GM18907 (cell line): ENCODE measurements at regions not wholly inside any gene's neighbourhood (a gene's known extent, or its start where the extent isn't known, plus 50 kb on each side); places are given as distances from the start of the nearest gene placed in this dataset.
"Not testable (repeated sequence)": the region's sequence is repeated elsewhere in the genome, so short reads cannot be mapped to it uniquely, and the experiment has no call there.

ENCODE experiments used
- ATAC-seq: cut with Tn5 transposase; IDR thresholded peaks from one replicate; pipeline ENCODE4 v1.9.1; 2021; ENCODE audit warnings: mild to moderate bottlenecking, moderate library complexity; ENCODE audit not compliant: unreplicated experiment

DNA sequence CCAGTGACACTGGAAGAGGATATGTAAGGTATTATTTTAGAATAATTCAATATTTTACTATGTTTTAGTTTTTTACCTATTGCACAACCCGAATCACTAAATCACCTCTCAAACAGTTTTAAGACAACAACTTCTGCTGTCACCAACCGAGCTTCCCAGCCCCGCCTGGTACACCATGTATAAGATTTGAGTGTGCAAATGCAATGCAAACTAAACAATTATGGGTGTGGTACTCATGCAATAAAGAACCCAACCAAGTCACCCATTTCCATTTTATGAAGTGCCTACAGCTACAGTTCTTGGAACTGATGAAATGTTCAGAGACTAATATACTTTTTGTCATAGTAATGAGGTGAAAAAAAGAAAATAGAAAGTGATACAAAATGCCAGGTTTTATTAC lies 256.2 kb downstream of the TAFA4 start:
- no peak for ATAC-seq

DNA sequence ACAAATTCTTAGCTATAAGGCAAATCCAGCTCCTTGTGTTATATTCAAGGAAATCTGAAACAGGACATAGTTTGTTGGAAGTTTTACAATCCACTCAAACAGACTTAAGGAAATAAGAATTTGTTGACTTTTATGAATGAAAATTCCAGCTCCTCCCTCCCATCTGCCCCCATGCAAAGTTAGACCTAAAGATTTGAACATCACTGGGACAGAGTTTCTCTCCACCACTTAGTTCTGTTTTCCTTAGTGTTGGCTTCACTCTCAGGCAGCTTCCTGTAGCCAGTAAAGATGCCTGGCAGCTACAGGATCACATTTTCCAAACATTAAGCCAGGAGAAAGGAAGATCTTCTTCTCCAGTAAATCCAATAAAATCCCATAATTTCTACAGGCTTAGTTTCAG lies 265.0 kb downstream of the TAFA4 start:
- no peak for ATAC-seq

DNA sequence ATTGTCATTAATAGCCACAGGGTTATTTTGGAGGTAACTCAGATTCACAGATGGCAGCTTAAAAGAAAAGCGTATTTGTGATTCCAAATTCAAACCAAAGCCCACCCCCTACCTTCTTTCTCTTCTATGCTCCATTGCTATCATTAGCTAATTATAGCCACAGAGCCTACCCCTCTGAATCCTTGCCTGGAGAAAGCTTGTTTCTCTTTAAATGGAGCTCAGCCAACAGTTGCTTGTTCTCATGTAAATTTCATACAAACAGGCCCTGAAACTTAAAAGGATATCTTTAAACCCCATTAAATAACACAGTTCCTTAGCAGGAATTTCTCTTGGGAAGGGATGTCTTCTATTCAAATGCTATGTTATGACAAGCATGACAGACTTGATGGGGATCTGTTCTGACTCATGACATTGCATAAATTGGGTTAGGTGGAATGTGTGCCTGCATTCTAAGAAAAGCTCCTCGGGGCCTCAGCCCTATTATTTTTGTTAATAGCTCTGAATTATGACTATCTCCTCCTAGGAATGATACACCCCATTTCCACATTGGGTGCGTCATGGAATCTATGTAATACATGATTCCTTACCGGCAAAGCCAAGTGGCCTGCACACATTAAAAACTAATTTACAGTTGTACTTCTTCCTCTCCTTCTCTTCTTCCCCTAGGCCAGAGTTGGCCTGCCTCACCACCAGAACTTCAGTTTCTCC lies 265.8 kb downstream of the TAFA4 start:
- ATAC-seq, result no peak

DNA sequence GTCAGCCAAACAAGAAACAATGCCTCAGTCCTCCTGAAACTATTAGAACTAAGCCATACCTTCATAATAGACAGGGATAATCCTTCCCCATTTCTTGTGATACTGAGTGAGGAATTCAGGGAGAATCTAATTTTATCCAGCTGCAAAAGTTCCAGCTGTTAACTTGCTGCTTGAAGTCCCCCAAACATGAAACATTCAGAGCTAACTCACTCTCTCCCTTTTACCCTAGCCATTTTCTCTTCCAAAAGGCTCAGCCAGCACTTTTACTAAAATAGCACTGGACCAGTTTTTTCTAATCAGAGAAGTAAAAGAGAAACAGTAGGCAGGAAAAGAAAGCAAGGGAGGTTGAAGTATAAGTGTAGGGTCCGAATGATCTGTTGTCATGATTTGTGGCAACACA lies 268.1 kb downstream of the TAFA4 start:
- ATAC-seq, result no peak

DNA sequence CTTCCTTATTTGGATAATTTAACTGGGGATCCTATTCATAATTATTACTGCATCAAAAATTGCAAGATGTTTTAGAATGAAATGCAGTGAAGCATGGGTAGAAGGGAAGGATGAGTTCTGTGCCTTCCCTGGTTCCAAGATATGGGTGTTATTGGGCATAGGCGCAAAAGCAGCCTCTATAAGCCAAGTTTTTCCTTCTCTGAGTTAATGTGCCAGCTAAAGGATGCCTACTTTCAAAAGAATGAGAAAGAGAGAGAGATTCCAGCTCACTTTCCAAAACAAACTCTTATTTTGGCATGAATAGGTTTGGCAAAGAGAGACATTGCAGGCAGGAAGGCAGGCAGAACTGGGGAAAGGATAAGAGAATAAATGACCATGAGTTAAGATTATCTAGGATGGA lies 270.2 kb downstream of the TAFA4 start:
- ATAC-seq, result no peak

DNA sequence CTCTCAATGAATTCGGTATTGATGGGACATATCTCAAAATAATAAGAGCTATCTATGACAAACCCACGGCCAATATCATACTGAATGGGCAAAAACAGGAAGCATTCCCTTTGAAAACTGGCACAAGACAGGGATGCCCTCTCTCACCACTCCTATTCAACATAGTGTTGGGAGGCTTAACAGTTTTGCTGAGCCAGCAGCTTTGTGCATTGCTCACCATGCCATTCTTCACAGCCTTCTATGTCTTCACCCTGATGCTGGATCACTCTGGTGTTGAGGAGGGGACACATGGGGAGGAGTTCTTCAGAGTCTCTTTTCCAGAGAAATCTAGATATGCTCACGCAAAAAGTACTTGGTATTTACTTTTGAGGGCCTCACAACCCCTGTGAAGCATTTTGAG lies 281.7 kb downstream of the TAFA4 start:
- not testable (repeated sequence) for ATAC-seq

DNA sequence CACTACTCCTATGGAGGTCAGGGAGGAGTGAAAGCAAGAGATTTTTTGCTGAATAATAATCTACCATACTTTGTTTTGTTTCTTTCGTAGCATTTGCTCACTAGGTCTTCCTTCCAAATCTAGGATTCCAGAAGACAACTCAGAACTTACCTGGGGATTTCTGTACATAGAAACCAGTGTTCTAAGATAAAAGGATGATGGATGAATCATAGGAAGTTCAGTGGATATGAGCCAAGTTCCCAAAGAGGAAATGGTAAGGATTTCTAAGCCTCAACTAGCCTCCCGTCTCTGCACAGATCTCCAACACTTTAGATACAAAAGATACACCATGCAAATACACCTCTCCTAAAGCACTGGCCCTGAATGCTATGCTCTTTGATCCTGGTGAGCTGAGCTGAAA lies 283.9 kb downstream of the TAFA4 start:
- ATAC-seq, result no peak

DNA sequence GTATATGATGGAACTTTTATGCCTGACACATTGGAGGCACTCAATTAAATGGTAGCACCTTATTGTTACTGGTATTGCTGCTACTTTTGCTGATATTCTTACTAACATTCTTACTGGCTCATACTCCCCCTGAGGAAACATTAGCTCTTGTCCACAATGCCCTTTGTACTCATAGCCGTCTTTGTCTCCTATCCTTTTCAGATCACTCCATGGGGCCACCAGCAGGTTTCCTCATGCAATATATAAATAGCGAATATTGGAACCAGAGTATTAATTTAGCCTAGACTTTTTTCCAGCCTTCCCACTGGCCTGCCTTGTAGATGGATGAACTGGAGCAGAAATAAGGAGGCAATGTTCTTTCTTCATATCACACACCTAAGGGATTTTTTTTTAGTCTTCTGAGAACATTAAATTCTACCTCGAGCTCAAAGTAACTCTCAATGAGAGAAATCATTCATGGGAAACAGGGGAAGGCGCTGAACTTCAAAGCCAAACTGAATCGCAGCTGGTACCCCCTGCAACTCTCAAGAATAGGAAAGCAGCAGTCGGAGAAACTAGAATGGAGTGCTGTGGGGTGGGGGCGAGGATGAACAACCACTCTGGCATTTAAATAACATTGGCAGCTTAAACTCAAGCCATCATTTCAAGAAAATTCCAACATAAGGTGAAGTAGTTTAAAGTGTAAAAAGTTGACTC lies 300.3 kb downstream of the TAFA4 start:
- no peak for ATAC-seq

DNA sequence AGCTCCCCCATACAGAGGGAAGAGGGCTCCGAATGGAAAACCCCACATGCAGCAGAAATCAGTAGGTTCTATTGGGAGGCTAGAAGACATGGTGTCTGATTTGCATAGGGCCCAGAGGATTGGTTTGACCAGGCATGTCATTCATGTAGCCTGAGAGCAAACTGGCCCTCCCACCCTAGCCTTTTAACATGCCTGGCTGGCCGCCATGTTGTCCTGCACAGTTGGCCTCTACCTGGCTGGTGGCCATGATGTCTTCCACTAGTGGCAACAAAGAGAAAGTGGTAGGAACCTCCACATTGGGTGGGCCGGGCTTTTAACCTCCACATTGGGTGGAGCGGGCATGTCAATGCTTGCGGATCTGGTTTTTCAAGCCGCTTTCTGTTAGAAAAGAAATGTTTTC lies 312.1 kb downstream of the TAFA4 start:
- ATAC-seq, result no peak

DNA sequence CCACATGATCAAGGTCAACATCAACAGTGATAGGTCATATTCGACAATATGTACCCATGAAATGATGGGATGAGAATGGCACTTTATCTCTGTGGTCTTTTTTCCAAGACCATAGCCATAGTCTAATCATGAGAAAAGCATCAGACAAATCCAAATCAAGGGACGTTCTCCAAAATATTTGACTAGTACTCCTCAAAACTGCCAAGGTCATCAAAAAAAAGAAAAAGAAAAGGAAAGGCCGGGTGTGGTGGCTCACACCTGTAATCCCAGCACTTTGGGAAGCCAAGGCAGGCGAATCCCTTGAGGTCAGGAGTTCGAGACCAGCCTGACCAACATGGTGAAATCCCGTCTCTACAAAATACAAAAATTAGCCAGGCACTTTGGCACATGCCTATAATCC lies 318.3 kb downstream of the TAFA4 start:
- no peak for ATAC-seq

DNA sequence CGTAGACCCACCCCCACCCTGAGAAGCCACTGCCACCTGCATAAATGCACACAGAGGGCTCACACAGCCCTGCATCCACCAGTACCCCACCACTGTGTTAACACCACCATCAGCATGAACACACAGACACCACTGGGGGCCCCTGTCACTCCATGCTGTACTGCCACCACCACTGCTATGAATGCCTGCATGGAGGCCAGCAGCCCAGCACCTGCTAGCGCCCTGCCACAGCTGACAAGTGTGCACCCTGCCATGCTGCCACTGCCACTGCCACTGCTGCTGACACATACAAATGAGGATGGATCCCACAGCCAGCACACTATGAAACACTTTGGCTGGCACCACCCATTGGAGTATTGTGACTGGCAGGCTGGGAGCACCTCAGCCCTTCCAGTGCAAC lies 361.0 kb downstream of the TAFA4 start:
- no peak for ATAC-seq

DNA sequence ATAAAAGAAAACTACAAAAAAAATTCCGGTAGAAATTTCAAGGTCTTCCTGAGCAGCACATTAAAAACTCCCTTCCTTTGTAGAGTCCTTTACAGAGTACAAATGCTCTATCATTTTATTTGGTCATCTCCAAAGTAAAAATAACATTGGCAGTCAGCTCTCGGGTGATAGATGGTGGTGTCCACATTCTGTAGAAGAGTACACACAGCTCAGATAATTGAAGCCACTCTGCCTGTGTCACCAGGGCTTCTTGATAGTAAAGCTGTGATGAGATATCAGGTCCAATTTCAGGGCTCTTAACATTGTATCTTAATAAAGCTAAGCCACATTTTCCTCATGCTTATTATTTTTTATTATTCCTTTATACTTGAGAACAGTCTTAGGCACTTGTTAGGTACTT lies 371.6 kb downstream of the TAFA4 start:
- no peak for ATAC-seq

DNA sequence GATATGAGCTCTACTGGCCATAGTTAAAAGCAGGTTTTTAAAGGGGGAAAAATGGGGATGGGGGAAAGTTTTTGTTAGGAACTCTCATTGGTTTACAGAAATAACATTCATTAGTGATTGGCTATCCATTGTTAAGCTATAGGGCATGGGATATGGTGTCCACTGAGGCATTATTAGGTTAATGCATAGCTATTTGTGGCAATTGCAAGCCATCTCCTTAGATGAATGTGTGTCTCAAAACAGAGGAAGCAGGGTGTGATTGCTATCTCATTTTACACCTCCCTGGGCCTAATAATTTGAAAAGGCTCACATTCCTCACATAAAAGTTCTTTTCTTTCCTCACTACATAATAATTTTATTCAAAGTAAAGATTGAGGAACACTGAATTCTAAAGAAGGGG lies 396.6 kb downstream of the TAFA4 start:
- ATAC-seq, result no peak

DNA sequence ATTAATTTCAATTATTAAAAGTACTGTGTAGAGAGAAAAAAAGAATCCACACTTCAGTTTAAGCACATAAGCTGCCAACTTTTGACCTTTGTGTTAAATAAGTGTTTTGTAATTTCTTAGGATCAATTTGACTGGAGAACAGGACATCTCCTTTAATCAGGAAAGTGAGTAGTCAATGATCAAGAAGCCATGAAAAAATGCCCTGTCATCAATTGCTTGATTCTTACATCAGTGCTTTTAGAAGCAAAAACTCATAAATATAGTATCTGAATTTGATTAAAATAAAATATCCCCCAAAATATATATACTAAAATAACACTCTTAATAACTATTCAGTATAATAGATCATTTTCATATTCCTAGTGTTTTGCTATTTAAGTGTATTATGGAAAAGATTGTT lies 409.0 kb downstream of the TAFA4 start:
- no peak for ATAC-seq

DNA sequence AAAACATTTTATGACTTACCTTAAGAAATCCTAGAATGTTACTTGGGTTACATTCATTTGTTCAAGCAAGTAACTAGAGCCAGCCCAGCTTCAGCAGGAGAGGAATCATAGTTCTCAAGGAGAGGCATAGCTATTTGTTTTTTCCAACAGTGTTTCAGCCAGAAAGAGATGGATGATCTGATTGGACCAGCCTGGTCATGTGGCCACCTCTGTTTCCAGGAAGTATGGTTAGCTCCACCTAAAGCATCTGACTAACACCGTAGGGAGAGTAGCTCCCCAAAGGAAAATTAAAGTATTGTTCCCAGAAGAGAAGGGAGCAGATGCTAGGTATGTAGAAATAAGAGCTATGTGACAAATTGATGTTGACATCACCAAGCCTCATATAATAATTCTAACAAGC lies 417.1 kb downstream of the TAFA4 start:
- ATAC-seq, result no peak

DNA sequence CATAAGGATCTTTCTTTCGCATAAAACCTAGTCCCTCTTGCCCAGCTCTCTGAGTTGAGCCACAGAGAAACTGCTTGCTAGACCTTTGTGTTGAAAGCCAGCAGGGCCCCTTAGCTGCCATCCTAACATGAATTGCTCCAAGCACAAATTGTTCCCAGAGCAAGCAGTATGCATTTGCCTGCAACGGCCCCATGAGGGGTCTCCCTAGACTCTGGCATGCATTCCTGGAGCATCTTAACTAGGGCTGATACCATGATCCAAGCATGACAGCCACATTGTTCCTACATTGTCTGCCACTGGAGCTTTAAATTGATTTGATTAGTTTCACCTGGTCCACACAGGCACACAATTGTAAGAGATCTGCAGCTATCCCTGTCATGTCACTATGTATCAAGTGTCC lies 428.1 kb downstream of the TAFA4 start:
- no peak for ATAC-seq

DNA sequence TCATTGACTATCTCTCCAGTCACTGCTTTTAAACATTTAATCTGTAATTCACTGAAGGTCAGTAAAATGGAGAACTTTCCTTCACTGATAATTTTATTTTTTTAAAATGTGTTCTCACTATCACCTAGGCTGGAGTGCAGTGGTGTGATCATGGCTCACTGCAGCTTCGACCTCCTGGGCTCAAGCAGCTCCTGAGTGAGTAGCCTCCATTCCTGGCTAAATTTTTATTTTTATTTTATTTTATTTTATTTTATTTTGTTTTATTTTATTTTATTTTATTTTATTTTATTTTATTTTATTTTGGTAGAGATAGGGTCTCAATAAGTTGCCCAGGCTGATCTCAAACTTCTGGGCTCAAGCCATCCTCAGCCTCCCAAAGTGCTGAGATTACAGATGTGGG lies 446.5 kb downstream of the TAFA4 start:
- not testable (repeated sequence) for ATAC-seq

DNA sequence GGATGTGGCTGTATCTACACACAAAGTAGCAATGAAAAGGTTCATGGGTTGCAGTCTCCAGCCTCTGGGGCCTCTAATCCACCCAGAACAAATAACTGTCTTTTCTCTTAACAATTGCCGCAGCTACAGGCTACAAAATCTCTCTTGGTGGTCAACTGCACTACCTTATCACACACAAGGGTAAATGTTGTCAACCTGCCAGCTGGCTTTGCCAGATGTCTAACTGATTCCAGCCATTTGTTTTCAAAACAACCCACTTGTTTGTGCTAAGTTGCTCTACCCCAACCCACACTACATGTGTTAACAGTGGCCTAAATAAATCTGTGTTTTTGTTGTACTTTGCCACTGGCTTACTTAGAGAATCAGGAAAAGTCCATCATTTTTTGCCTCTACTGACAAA lies 447.3 kb downstream of the TAFA4 start:
- no peak for ATAC-seq

DNA sequence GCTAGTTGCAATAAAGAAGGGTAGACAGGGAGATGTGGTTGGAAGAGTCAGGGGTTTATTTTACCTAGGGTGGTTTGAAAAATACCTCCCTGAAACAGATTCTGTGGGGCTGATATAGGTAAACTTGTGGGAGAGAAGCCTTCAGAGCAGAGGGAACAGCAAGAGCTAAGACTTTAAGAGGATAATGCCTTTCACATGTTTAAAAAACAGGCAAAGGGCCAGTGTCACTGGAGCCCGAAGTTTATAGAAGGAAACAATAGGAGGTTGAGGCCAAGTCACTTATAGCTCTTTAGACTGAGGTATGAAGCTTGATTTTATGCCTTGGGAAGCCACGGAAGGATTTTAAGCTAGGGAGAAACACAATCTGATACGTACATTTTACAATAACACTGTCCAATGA lies 448.7 kb downstream of the TAFA4 start:
- ATAC-seq, result no peak

DNA sequence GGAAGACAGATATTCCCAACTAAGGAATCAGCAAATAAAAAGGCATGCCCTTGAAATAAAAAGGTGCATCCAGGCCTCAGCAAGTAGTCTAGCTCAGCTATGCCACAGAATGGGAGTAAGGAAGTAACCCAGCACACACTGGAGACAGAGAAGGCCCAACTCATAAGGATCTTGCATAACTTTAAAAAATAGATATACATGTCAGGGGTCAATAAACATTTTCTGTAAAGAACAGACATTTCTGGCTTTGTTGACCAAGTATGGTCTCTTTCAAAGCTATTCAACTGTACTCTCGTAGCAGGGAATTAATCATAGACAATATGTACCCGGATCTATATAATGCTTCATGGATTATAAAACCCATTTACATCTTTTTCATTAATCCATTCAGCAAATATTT lies 449.3 kb downstream of the TAFA4 start:
- ATAC-seq, result no peak

DNA sequence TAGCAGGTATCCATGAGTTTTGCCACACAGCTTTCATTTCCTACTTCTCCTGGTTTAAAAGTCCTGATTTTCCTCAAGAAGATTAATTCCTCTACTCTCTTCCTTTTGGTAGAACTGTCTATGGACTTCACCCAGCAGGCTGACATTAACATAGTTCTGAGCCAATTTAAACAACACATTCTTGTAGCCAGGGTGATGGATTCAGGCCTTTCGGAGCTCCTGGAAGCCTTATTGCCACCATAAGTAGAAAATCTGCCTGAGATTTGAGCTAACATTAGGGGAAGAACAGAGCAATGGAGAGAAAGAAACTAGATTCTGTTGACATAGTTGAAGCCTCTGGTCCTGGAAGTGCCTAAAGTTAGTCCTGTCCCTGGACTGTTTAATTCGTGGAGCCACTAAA lies 449.8 kb downstream of the TAFA4 start:
- no peak for ATAC-seq

DNA sequence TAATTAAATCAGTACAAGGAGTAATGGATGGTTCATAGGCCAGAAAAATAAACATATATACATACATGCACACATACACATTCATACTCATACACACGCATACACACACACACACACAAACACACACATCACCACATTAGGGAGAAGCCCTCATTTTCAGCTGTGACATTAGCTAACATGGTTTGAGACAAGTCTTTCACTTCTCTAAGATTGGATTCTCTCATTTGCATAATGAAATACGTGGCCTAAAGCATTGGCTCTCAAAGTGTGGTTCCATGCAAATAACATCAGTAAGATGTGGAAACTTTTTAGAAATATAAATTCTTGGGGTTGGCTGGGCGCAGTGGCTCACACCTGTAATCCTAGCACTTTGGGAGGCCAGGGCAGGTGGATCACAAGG lies 452.6 kb downstream of the TAFA4 start:
- ATAC-seq, result no peak
